Panc1 (cell line): ENCODE measurements at regions not wholly inside any gene's neighbourhood (a gene's known extent, or its start where the extent isn't known, plus 50 kb on each side); places are given as distances from the start of the nearest gene placed in this dataset.

Experiments
- POLR2AphosphoS5 ChIP-seq: IDR thresholded peaks from 2 replicates; pipeline ENCODE4 v1.6.1; 2012; ENCODE audit warnings: mild to moderate bottlenecking, low read depth, low read length, moderate library complexity
- REST ChIP-seq, 2 experiments: IDR thresholded peaks; 2 replicates each; pipeline ENCODE4 v1.6.1; 2011 to 2012; ENCODE audit warnings: low read depth in 2 of 2, control low read depth in 1 of 2, low read length in 1 of 2, mild to moderate bottlenecking in 1 of 2, moderate library complexity in 1 of 2; ENCODE audit not compliant: insufficient read depth in 1 of 2
- SIN3A ChIP-seq: IDR thresholded peaks from 2 replicates; pipeline ENCODE4 v1.6.1; 2012; ENCODE audit warnings: low read depth, mild to moderate bottlenecking, low read length, moderate library complexity, borderline replicate concordance; ENCODE audit not compliant: insufficient read depth
- TCF7L2 ChIP-seq: IDR thresholded peaks from 2 replicates; pipeline ENCODE4 v1.6.1; 2011; ENCODE audit warnings: mild to moderate bottlenecking, low read depth, low read length, inconsistent platforms
- TF ChIP-seq, protein P1 (sequence below): fragments of 450-650 bp; IDR thresholded peaks from 2 replicates; pipeline ENCODE4 v1.5.1; 2017; ENCODE audit warnings: mild to moderate bottlenecking

DNA sequence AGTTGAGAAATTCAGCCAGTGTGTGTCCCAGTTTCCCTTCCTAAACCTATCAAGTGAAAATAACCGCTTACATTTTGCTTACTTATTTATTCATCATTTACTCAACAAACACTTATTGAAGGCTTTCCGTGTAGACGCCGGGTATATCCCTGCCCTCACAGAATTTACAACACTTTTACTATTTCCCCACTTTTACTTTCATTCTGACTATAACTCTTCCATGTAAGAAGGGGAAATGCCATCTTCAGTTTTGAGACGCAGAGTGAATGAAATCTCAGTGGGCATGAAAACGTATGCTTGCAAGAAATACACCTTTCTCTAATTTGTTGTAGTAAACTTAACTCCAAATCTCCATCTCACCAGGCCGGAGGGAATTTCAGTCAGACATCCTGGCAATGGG, 251.0 kb upstream of the CHAC2 start:
- TF ChIP-seq, protein P1, sequence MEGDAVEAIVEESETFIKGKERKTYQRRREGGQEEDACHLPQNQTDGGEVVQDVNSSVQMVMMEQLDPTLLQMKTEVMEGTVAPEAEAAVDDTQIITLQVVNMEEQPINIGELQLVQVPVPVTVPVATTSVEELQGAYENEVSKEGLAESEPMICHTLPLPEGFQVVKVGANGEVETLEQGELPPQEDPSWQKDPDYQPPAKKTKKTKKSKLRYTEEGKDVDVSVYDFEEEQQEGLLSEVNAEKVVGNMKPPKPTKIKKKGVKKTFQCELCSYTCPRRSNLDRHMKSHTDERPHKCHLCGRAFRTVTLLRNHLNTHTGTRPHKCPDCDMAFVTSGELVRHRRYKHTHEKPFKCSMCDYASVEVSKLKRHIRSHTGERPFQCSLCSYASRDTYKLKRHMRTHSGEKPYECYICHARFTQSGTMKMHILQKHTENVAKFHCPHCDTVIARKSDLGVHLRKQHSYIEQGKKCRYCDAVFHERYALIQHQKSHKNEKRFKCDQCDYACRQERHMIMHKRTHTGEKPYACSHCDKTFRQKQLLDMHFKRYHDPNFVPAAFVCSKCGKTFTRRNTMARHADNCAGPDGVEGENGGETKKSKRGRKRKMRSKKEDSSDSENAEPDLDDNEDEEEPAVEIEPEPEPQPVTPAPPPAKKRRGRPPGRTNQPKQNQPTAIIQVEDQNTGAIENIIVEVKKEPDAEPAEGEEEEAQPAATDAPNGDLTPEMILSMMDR = no peak
- TF ChIP-seq POLR2AphosphoS5 = no peak
- no peak for TF ChIP-seq TCF7L2
- TF ChIP-seq REST (IDR thresholded peaks at IDR 0.05; ENCODE audit: insufficient read depth in 1 of 2, low read depth in 2 of 2, low read length in 1 of 2) = no peak
- TF ChIP-seq SIN3A = no peak
